ENCODE measurements at regions not wholly inside any gene's neighbourhood (a gene's known extent, or its start where the extent isn't known, plus 50 kb on each side); places are given as distances from the start of the nearest gene placed in this dataset.

- TF ChIP-seq CTCF (IDR thresholded peaks at IDR 0.05), result no peak
- TF ChIP-seq POLR2A (IDR thresholded peaks at IDR 0.05), result no peak
Measured at GRCh38 chr2:41768310-41768709, 279.5 kb upstream of the PKDCC start.

All from esophagus squamous epithelium (tissue), 4 donors.